ENCODE measurements at regions not wholly inside any gene's neighbourhood (a gene's known extent, or its start where the extent isn't known, plus 50 kb on each side); places are given as distances from the start of the nearest gene placed in this dataset.
"Not testable (repeated sequence)": the region's sequence is repeated elsewhere in the genome, so short reads cannot be mapped to it uniquely, and the experiment has no call there.

GRCh38 chr4:11976726-11977263, 548.1 kb upstream of the HS3ST1 start:
- no peak for DNase-seq (ENCODE audit: low read depth in 2 of 2, low spot score in 1 of 2)

- DNase-seq (ENCODE audit: low read depth in 2 of 2, low spot score in 1 of 2) = no peak
Measured at GRCh38 chr4:11973270-11973669, 544.6 kb upstream of the HS3ST1 start.

GRCh38 chr4:11970754-11971153, 542.1 kb upstream of the HS3ST1 start:
- DNase-seq (ENCODE audit: low read depth in 2 of 2, low spot score in 1 of 2) = no peak

- no peak for DNase-seq (ENCODE audit: low read depth in 2 of 2, low spot score in 1 of 2)
Measured at GRCh38 chr4:11966782-11967181, 538.1 kb upstream of the HS3ST1 start.

GRCh38 chr4:11954093-11954492, 525.4 kb upstream of the HS3ST1 start:
- no peak for DNase-seq (ENCODE audit: low read depth in 2 of 2, low spot score in 1 of 2)

GRCh38 chr4:11949355-11949754, 520.7 kb upstream of the HS3ST1 start:
- no peak for DNase-seq (ENCODE audit: low read depth in 2 of 2, low spot score in 1 of 2)

- not testable (repeated sequence) for DNase-seq (ENCODE audit: low read depth in 2 of 2, low spot score in 1 of 2)
Measured at GRCh38 chr4:11947629-11948028, 518.9 kb upstream of the HS3ST1 start.

GRCh38 chr4:11937941-11938340, 509.2 kb upstream of the HS3ST1 start:
- DNase-seq (ENCODE audit: low read depth in 2 of 2, low spot score in 1 of 2) = no peak

- DNase-seq (ENCODE audit: low read depth in 2 of 2, low spot score in 1 of 2) = no peak
Measured at GRCh38 chr4:11931266-11931820, 502.6 kb upstream of the HS3ST1 start.

- no peak for DNase-seq (ENCODE audit: low read depth in 2 of 2, low spot score in 1 of 2)
Measured at GRCh38 chr4:11929080-11929479, 500.4 kb upstream of the HS3ST1 start.

- DNase-seq (ENCODE audit: low read depth in 2 of 2, low spot score in 1 of 2) = no peak
Measured at GRCh38 chr4:11919316-11919715, 490.6 kb upstream of the HS3ST1 start.

GRCh38 chr4:11914406-11914805, 485.7 kb upstream of the HS3ST1 start:
- DNase-seq (ENCODE audit: low read depth in 2 of 2, low spot score in 1 of 2) = no peak

- DNase-seq (ENCODE audit: low read depth in 2 of 2, low spot score in 1 of 2) = no peak
Measured at GRCh38 chr4:11912886-11913285, 484.2 kb upstream of the HS3ST1 start.

- no peak for DNase-seq (ENCODE audit: low read depth in 2 of 2, low spot score in 1 of 2)
Measured at GRCh38 chr4:11910812-11911211, 482.1 kb upstream of the HS3ST1 start.

GRCh38 chr4:11908712-11909111, 480.0 kb upstream of the HS3ST1 start:
- no peak for DNase-seq (ENCODE audit: low read depth in 2 of 2, low spot score in 1 of 2)

- DNase-seq (ENCODE audit: low read depth in 2 of 2, low spot score in 1 of 2) = no peak
Measured at GRCh38 chr4:11908205-11908604, 479.5 kb upstream of the HS3ST1 start.

- DNase-seq (ENCODE audit: low read depth in 2 of 2, low spot score in 1 of 2) = no peak
Measured at GRCh38 chr4:11904846-11905739, 476.4 kb upstream of the HS3ST1 start.

GRCh38 chr4:11904117-11904535, 475.4 kb upstream of the HS3ST1 start:
- DNase-seq (ENCODE audit: low read depth in 2 of 2, low spot score in 1 of 2) = no peak

GRCh38 chr4:11901089-11901488, 472.4 kb upstream of the HS3ST1 start:
- no peak for DNase-seq (ENCODE audit: low read depth in 2 of 2, low spot score in 1 of 2)

- DNase-seq (ENCODE audit: low read depth in 2 of 2, low spot score in 1 of 2) = no peak
Measured at GRCh38 chr4:11900359-11900758, 471.7 kb upstream of the HS3ST1 start.

GRCh38 chr4:11898796-11899195, 470.1 kb upstream of the HS3ST1 start:
- DNase-seq (ENCODE audit: low read depth in 2 of 2, low spot score in 1 of 2) = no peak

GRCh38 chr4:11895766-11896165, 467.1 kb upstream of the HS3ST1 start:
- no peak for DNase-seq (ENCODE audit: low read depth in 2 of 2, low spot score in 1 of 2)

Measured in stimulated activated CD8-positive, alpha-beta memory T cell treated with anti-CD3 and anti-CD28 coated beads, Interleukin-4, amount 100 ng/mL, for 4 hours (primary cell).